ENCODE measurements at regions not wholly inside any gene's neighbourhood (a gene's known extent, or its start where the extent isn't known, plus 50 kb on each side); places are given as distances from the start of the nearest gene placed in this dataset.

- TF ChIP-seq EP300 (IDR thresholded peaks at IDR 0.05): no peak
- TF ChIP-seq POLR2AphosphoS5 (IDR thresholded peaks at IDR 0.05): no peak
- TF ChIP-seq CTCF (IDR thresholded peaks at IDR 0.05): no peak
These were observed 308.9 kb upstream of the ATP5MC3 start for GRCh38 chr2:175490360-175490791.

Data from esophagus muscularis mucosa (tissue), 4 donors.